Right lobe of liver (tissue), 4 donors: ENCODE measurements at regions not wholly inside any gene's neighbourhood (a gene's known extent, or its start where the extent isn't known, plus 50 kb on each side); places are given as distances from the start of the nearest gene placed in this dataset.
"Not testable (repeated sequence)": the region's sequence is repeated elsewhere in the genome, so short reads cannot be mapped to it uniquely, and the experiment has no call there.

Source experiments
- POLR2A ChIP-seq: fragments of 450-650 bp; IDR thresholded peaks from one replicate; pipeline ENCODE4 v1.6.1; 2017; ENCODE audit warnings: antibody characterized with exemption, mild to moderate bottlenecking
- TF ChIP-seq, protein P1 (sequence below), 4 donors: fragments of 200-600 bp in 3 of 4; fragments of 450-650 bp in 1 of 4; IDR thresholded peaks; one replicate each; pipeline versions ENCODE4 v1.5.1 to v1.8.0; 2016 to 2022; ENCODE audit warnings: antibody characterized with exemption in 4 of 4, mild to moderate bottlenecking in 2 of 4
- donor health status: DM: no; HTN: no; CAD: no.
- donor health status: DM: no; HTN: no; CAD: no.
- donor health status: DM: no; HTN: yes; CAD: no.

DNA sequence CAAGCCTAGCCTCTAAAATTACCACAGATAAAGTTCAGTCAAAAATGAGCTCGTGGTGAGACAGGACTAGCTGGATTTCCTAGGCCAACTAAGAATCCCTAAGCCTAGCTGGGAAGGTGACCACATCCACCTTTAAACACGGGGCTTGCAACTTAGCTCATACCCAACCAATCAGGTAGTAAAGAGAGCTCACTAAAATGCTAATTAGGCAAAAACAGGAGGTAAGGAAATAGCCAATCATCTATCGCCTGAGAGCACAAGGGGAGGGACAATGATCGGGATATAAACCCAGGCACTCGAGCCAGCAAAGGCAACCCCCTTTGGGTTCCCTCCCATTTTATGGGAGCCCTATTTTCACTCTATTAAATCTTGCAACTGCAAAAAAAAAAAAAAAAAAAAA, 84.9 kb upstream of the BEND6 start:
- TF ChIP-seq, protein P1, sequence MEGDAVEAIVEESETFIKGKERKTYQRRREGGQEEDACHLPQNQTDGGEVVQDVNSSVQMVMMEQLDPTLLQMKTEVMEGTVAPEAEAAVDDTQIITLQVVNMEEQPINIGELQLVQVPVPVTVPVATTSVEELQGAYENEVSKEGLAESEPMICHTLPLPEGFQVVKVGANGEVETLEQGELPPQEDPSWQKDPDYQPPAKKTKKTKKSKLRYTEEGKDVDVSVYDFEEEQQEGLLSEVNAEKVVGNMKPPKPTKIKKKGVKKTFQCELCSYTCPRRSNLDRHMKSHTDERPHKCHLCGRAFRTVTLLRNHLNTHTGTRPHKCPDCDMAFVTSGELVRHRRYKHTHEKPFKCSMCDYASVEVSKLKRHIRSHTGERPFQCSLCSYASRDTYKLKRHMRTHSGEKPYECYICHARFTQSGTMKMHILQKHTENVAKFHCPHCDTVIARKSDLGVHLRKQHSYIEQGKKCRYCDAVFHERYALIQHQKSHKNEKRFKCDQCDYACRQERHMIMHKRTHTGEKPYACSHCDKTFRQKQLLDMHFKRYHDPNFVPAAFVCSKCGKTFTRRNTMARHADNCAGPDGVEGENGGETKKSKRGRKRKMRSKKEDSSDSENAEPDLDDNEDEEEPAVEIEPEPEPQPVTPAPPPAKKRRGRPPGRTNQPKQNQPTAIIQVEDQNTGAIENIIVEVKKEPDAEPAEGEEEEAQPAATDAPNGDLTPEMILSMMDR (IDR thresholded peaks at IDR 0.05) = not testable (repeated sequence)
- not testable (repeated sequence) for TF ChIP-seq POLR2A
